ENCODE measurements at regions not wholly inside any gene's neighbourhood (a gene's known extent, or its start where the extent isn't known, plus 50 kb on each side); places are given as distances from the start of the nearest gene placed in this dataset.

DNA sequence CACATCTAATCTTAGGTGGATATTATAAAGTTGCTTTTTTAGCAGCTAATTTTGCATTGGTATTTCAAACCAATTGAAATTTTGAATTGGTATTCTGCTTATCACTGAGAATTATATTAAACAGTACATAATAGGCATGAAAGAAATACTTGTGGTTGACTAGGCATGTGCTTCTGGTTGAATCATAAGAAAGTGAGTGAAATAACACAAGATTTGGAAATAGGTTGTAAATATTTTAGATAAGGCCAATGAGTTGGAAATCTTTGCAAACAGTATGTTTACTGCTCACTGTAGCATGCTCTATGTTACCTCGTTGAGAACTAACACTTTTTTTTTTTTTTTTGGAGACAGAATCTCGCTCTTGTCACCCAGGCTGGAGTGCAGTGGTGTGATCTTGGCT lies 66.8 kb upstream of the RFC3 start:
- TF ChIP-seq, protein P1, sequence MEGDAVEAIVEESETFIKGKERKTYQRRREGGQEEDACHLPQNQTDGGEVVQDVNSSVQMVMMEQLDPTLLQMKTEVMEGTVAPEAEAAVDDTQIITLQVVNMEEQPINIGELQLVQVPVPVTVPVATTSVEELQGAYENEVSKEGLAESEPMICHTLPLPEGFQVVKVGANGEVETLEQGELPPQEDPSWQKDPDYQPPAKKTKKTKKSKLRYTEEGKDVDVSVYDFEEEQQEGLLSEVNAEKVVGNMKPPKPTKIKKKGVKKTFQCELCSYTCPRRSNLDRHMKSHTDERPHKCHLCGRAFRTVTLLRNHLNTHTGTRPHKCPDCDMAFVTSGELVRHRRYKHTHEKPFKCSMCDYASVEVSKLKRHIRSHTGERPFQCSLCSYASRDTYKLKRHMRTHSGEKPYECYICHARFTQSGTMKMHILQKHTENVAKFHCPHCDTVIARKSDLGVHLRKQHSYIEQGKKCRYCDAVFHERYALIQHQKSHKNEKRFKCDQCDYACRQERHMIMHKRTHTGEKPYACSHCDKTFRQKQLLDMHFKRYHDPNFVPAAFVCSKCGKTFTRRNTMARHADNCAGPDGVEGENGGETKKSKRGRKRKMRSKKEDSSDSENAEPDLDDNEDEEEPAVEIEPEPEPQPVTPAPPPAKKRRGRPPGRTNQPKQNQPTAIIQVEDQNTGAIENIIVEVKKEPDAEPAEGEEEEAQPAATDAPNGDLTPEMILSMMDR (IDR thresholded peaks at IDR 0.05): no peak
- no peak for TF ChIP-seq POLR2AphosphoS5 (IDR thresholded peaks at IDR 0.05)

Data from esophagus muscularis mucosa (tissue), 3 donors.